HCT116 (cell line): ENCODE measurements at regions not wholly inside any gene's neighbourhood (a gene's known extent, or its start where the extent isn't known, plus 50 kb on each side); places are given as distances from the start of the nearest gene placed in this dataset.

Experiments used
- ATAC-seq: fragments of 200-7000 bp; cut with Tn5 transposase; 2 replicates; pipeline ENCODE4 v1.9.1; 2020; ENCODE audit warnings: mild to moderate bottlenecking, moderate library complexity
- BruUV-seq: library from RNA; stranded (reverse); fragments of 400-500 nt; replicated peaks from 2 replicates; lab custom pipeline; 2021; lab: Mats Ljungman, UMichigan
- CTCF ChIA-PET: fragments of 300-600 bp; sonication (Branson Sonifier 250); formaldehyde crosslinking; loops from one replicate; lab custom pipeline; 2021; ENCODE audit warnings: antibody characterized with exemption; lab: Charles Lee
- POLR2A ChIA-PET: fragments of 300-600, 350-600 bp; sonication (Branson Sonifier 250); formaldehyde crosslinking; loops from one replicate; lab custom pipeline; 2021; ENCODE audit warnings: antibody characterized with exemption; lab: Charles Lee
- RAD21 ChIA-PET, 2 experiments: fragments of 300-600 bp; sonication (Branson Sonifier 250); formaldehyde crosslinking; loops; one replicate each; lab custom pipeline; 2023; ENCODE audit warnings: low total read pairs in 2 of 2; ENCODE audit not compliant: uncharacterized antibody in 2 of 2, unreplicated experiment in 2 of 2, low non-redundant PET in 1 of 2; lab: Charles Lee
- DNase-seq: peaks from one replicate; pipeline ENCODE4 v3.0.0-alpha.2; 2010; ENCODE audit warnings: low read depth, low spot score
- H2AFZ ChIP-seq: fragments of 200-600 bp; shearing (Covaris generic), sonication (generic); 2 replicates; pipeline ENCODE4 v1.6.1; 2017; ENCODE audit warnings: low read depth, mixed run types, mixed read lengths, antibody characterized with exemption, low read length; ENCODE audit not compliant: poor library complexity, severe bottlenecking
- H3K27ac ChIP-seq: 2 replicates; pipeline ENCODE4 v1.5.1; 2012; ENCODE audit warnings: low read depth, low read length
- H3K27me3 ChIP-seq: fragments of 200-600 bp; sonication (generic); 2 replicates; pipeline ENCODE4 v1.6.1; 2016; ENCODE audit warnings: mixed run types, low read length, mixed read lengths; ENCODE audit not compliant: insufficient read depth
- H3K36me3 ChIP-seq, 2 experiments: fragments of 200-500 bp in 1 of 2; fragments of 200-600 bp in 1 of 2; sonication (Bioruptor generic) in 1 of 2; sonication (generic) in 1 of 2; 2 replicates each; pipeline versions ENCODE4 v1.5.1 to v1.6.1; 2014 to 2016; ENCODE audit warnings: low read length in 2 of 2, inconsistent platforms in 1 of 2, mixed read lengths in 1 of 2, mixed run types in 1 of 2; ENCODE audit not compliant: insufficient read depth in 2 of 2, control insufficient read depth in 1 of 2
- H3K4me1 ChIP-seq, 2 experiments: fragments of 200-600 bp in 1 of 2; sonication (generic) in 1 of 2; 2 replicates each; pipeline versions ENCODE4 v1.5.1 to v1.6.1; 2012 to 2017; ENCODE audit warnings: low read length in 2 of 2, inconsistent platforms in 1 of 2, mild to moderate bottlenecking in 1 of 2, mixed read lengths in 1 of 2, mixed run types in 1 of 2, moderate library complexity in 1 of 2; ENCODE audit not compliant: insufficient read depth in 2 of 2, control insufficient read depth in 1 of 2
- H3K4me2 ChIP-seq: fragments of 200-600 bp; sonication (generic); 2 replicates; pipeline ENCODE4 v1.6.1; 2017; ENCODE audit warnings: mixed run types, low read length, mixed read lengths
- H3K4me3 ChIP-seq, 2 experiments: fragments of 200-600 bp in 1 of 2; sonication (generic) in 1 of 2; replicated peaks in 1 of 2; 2 replicates each; pipeline ENCODE4 v1.5.1; 2011 to 2016; ENCODE audit warnings: low read length in 2 of 2, control low read depth in 1 of 2, low read depth in 1 of 2, mild to moderate bottlenecking in 1 of 2, mixed read lengths in 1 of 2, mixed run types in 1 of 2
- H3K79me2 ChIP-seq: fragments of 200-600 bp; sonication (generic); 2 replicates; pipeline ENCODE4 v1.6.1; 2017; ENCODE audit warnings: mild to moderate bottlenecking, mixed run types, low read length, moderate library complexity, mixed read lengths; ENCODE audit not compliant: insufficient read depth
- H3K9ac ChIP-seq: fragments of 200-600 bp; sonication (generic); 2 replicates; pipeline ENCODE4 v1.6.1; 2016; ENCODE audit warnings: low read length, mixed read lengths
- H3K9me2 ChIP-seq: fragments of 200-600 bp; sonication (generic), shearing (Covaris generic); 2 replicates; pipeline ENCODE4 v1.6.1; 2017; ENCODE audit warnings: mixed run types, mild to moderate bottlenecking, moderate library complexity; ENCODE audit not compliant: insufficient read depth
- H3K9me3 ChIP-seq, 2 experiments: fragments of 200-500 bp in 1 of 2; fragments of 200-600 bp in 1 of 2; sonication (Bioruptor generic) in 1 of 2; sonication (generic) in 1 of 2; 2 replicates each; pipeline ENCODE4 v1.6.1; 2014 to 2017; ENCODE audit warnings: low read length in 2 of 2, mixed read lengths in 2 of 2, inconsistent platforms in 1 of 2, low read depth in 1 of 2, mild to moderate bottlenecking in 1 of 2, mixed run types in 1 of 2, moderate library complexity in 1 of 2; ENCODE audit not compliant: control insufficient read depth in 1 of 2, insufficient read depth in 1 of 2
- H4K20me1 ChIP-seq: fragments of 200-600 bp; sonication (generic), shearing (Covaris generic); 2 replicates; pipeline ENCODE4 v1.6.1; 2017; ENCODE audit warnings: mixed run types, mild to moderate bottlenecking, moderate library complexity; ENCODE audit not compliant: insufficient read depth
- ATF3 ChIP-seq: IDR thresholded peaks from 2 replicates; pipeline ENCODE4 v1.6.1; 2012
- CBX3 ChIP-seq: IDR thresholded peaks from 2 replicates; pipeline ENCODE4 v1.6.1; 2012; ENCODE audit warnings: low read depth
- CEBPB ChIP-seq: IDR thresholded peaks from 2 replicates; pipeline ENCODE4 v1.6.1; 2012; ENCODE audit warnings: low read depth
- CTCF ChIP-seq, 3 experiments: fragments of 200-600 bp in 1 of 3; sonication (generic) in 1 of 3; IDR thresholded peaks in 2 of 3; conservative IDR thresholded peaks in 1 of 3; 2 replicates each; pipeline ENCODE4 v1.5.1; 2012 to 2017; ENCODE audit warnings: low read depth in 2 of 3, low read length in 2 of 3, antibody characterized with exemption in 1 of 3, borderline replicate concordance in 1 of 3, control low read depth in 1 of 3, mild to moderate bottlenecking in 1 of 3, mixed read lengths in 1 of 3, mixed run types in 1 of 3, moderate library complexity in 1 of 3; ENCODE audit not compliant: insufficient read depth in 1 of 3
- ELF1 ChIP-seq: IDR thresholded peaks from 2 replicates; pipeline ENCODE4 v1.6.1; 2012; ENCODE audit warnings: low read depth, borderline replicate concordance
- EZH2phosphoT487 ChIP-seq: fragments of 200-600 bp; IDR thresholded peaks from 2 replicates; pipeline ENCODE4 v1.6.1; 2018; ENCODE audit warnings: antibody characterized with exemption, borderline replicate concordance
- FOSL1 ChIP-seq: IDR thresholded peaks from 2 replicates; pipeline ENCODE4 v1.6.1; 2012; ENCODE audit warnings: low read depth
- JUND ChIP-seq: IDR thresholded peaks from 2 replicates; pipeline ENCODE4 v1.6.1; 2012
- MAX ChIP-seq: IDR thresholded peaks from 2 replicates; pipeline ENCODE4 v1.6.1; 2012
- POLR2A ChIP-seq: IDR thresholded peaks from 2 replicates; pipeline ENCODE4 v1.7.0; 2011; ENCODE audit warnings: borderline replicate concordance; ENCODE audit not compliant: insufficient read depth, insufficient read length; ENCODE audit errors: extremely low read depth
- POLR2AphosphoS5 ChIP-seq: IDR thresholded peaks from 2 replicates; pipeline ENCODE4 v1.6.1; 2011; ENCODE audit warnings: mild to moderate bottlenecking, low read depth, low read length, moderate library complexity
- SIN3A ChIP-seq: IDR thresholded peaks from 2 replicates; pipeline ENCODE4 v1.6.1; 2012; ENCODE audit warnings: low read depth
- SP1 ChIP-seq: IDR thresholded peaks from 2 replicates; pipeline ENCODE4 v1.6.1; 2012; ENCODE audit warnings: low read depth
- SRF ChIP-seq: IDR thresholded peaks from 2 replicates; pipeline ENCODE4 v1.6.1; 2012; ENCODE audit warnings: low read depth
- TCF7L2 ChIP-seq: IDR thresholded peaks from 2 replicates; pipeline ENCODE4 v1.7.0; 2011; ENCODE audit warnings: borderline replicate concordance, inconsistent platforms; ENCODE audit not compliant: insufficient read depth, insufficient read length; ENCODE audit errors: extremely low read depth
- YY1 ChIP-seq: IDR thresholded peaks from 2 replicates; pipeline ENCODE4 v1.6.1; 2011; ENCODE audit warnings: low read length, low read depth, moderate library complexity, mild to moderate bottlenecking; ENCODE audit not compliant: insufficient replicate concordance; ENCODE audit errors: extremely low read depth
- ZNF274 ChIP-seq: fragments of 200-500 bp; sonication (Bioruptor generic); IDR thresholded peaks from 2 replicates; pipeline ENCODE4 v1.6.1; 2014; ENCODE audit warnings: mild to moderate bottlenecking, low read depth, low read length, inconsistent platforms
- intact Hi-C: fragments of 100-400 bp; cut with micrococcal nuclease; formaldehyde crosslinking; loops from 2 replicates; pipeline ENCODE4 v1.10.0; 2022

- no peaks in the 10 kb centered on the region for H3K4me1 ChIP-seq
- no peak overlapping the region for H3K4me3 ChIP-seq
- ChIA-PET POLR2A (no interaction called here), RAD21 (no interaction called here), CTCF (no interaction called here)
- H3K9me3 ChIP-seq: peaks cover 18 to 42% of the 10 kb centered on the region in 2 experiments; a peak in 2 of 4 replicates
- DNase-seq (no peak), ATAC-seq (no peak)
- H3K36me3 ChIP-seq: no peaks in the 10 kb centered on the region
- H3K27me3 ChIP-seq: no peaks in the 10 kb centered on the region
- no peaks in the 10 kb centered on the region for H3K9me2 ChIP-seq
- intact Hi-C loops: no loop called here
- H3K79me2 ChIP-seq: no peaks in the 10 kb centered on the region
- H2AFZ ChIP-seq: no peak overlapping the region
- no peak for TF ChIP-seq POLR2A
- TF ChIP-seq MAX: no peak
- TF ChIP-seq ELF1: no peak
- TF ChIP-seq TCF7L2: no peak
- no peak for TF ChIP-seq ZNF274
- TF ChIP-seq ATF3: no peak
- no peak for TF ChIP-seq CEBPB
- no peak for TF ChIP-seq JUND
- no peak for TF ChIP-seq CTCF (IDR thresholded peaks at IDR 0.05 in 2 of 3, conservative IDR thresholded peaks at IDR 0.05 in 1 of 3; ENCODE audit: borderline replicate concordance in 1 of 3, insufficient read depth in 1 of 3, low read depth in 2 of 3, low read length in 2 of 3)
- TF ChIP-seq EZH2phosphoT487: no peak
- TF ChIP-seq SRF: no peak
- TF ChIP-seq YY1: no peak
- TF ChIP-seq SP1: no peak
- TF ChIP-seq SIN3A: no peak
- TF ChIP-seq FOSL1: no peak
- no peak for TF ChIP-seq CBX3
- no peak for TF ChIP-seq POLR2AphosphoS5
- H3K9ac ChIP-seq: no peak overlapping the region
- BruUV-seq: no TSS peak
- H4K20me1 ChIP-seq: no peaks in the 10 kb centered on the region
- no peak overlapping the region for H3K27ac ChIP-seq
- no peak overlapping the region for H3K4me2 ChIP-seq
Observed at GRCh38 chr21:27154451-27155129, 187.7 kb upstream of the ADAMTS5 start.
